ENCODE measurements at regions not wholly inside any gene's neighbourhood (a gene's known extent, or its start where the extent isn't known, plus 50 kb on each side); places are given as distances from the start of the nearest gene placed in this dataset.

DNA sequence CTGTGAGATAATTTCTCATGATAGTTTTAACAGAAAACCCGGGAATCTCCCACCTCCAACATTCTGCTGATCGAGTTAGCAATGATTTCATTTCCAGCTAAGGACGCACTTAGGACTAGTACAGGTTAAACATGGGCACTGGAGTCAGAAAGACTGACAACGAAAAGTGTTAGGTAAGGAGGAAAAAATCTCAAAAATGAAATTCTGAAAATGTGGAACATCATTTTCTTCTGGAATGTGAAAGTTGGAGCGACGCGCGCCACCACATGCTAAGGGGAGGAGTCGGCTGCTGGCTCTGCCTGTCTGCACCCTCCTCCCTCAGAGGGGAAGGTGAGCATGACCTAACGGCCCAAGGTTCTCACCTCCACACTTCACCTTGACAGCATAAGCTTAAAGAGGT, 221.6 kb upstream of the KCNG1 start:
- H3K27ac ChIP-seq (ENCODE audit: poor library complexity, severe bottlenecking) = no peak overlapping the region
- ATAC-seq (ENCODE audit: low read depth) (no peak), DNase-seq (ENCODE audit: low spot score) (no peak)
- no peaks in the 10 kb centered on the region for H3K9me3 ChIP-seq (ENCODE audit: severe bottlenecking)
- H3K4me3 ChIP-seq (ENCODE audit: severe bottlenecking) = no peak overlapping the region
- no peaks in the 10 kb centered on the region for H3K36me3 ChIP-seq (ENCODE audit: low read depth)
- H3K4me1 ChIP-seq (ENCODE audit: insufficient read depth, poor library complexity, severe bottlenecking) = no peaks in the 10 kb centered on the region
- no peak for TF ChIP-seq CTCF (IDR thresholded peaks at IDR 0.05; ENCODE audit: poor library complexity, severe bottlenecking)
- H3K27me3 ChIP-seq (ENCODE audit: insufficient read depth, poor library complexity, severe bottlenecking) = no peaks in the 10 kb centered on the region

GRCh38 chr20:51238675-51239305, 215.9 kb upstream of the KCNG1 start:
- no peak overlapping the region for H3K27ac ChIP-seq (ENCODE audit: poor library complexity, severe bottlenecking)
- no peaks in the 10 kb centered on the region for H3K9me3 ChIP-seq (ENCODE audit: severe bottlenecking)
- TF ChIP-seq CTCF (IDR thresholded peaks at IDR 0.05; ENCODE audit: poor library complexity, severe bottlenecking) = no peak
- H3K4me3 ChIP-seq (ENCODE audit: severe bottlenecking) = no peak overlapping the region
- H3K27me3 ChIP-seq (ENCODE audit: insufficient read depth, poor library complexity, severe bottlenecking) = no peaks in the 10 kb centered on the region
- DNase-seq (ENCODE audit: low spot score) (no peak), ATAC-seq (ENCODE audit: low read depth) (no peak)
- no peaks in the 10 kb centered on the region for H3K4me1 ChIP-seq (ENCODE audit: insufficient read depth, poor library complexity, severe bottlenecking)
- H3K36me3 ChIP-seq (ENCODE audit: low read depth) = no peaks in the 10 kb centered on the region

DNA sequence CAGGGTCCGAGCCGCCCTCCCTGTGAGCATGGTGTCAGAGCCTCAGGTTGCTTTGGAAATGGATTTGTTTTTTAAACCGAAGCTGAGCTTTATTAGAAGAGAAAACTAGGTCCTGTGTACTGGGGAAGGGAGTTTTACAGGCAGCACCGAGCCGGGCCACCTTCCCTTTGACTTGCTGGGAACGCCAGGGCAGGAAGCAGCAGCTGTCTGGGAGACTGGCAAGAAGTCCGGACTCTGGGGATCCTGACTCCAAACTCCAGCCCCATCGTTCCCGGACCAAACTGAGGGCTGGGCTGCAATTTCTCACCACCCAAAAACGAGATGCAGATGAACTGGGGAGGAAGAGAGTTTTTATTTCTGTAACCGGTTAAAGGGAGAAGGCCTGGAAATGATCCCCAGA, 214.9 kb upstream of the KCNG1 start:
- Histone ChIP-seq H3K9me3 (ENCODE audit: severe bottlenecking) (no peaks in the 10 kb centered on the region), H3K27ac (ENCODE audit: poor library complexity, severe bottlenecking) (no peak overlapping the region), H3K27me3 (ENCODE audit: insufficient read depth, poor library complexity, severe bottlenecking) (no peaks in the 10 kb centered on the region), H3K36me3 (ENCODE audit: low read depth) (no peaks in the 10 kb centered on the region), H3K4me1 (ENCODE audit: insufficient read depth, poor library complexity, severe bottlenecking) (no peaks in the 10 kb centered on the region), H3K4me3 (ENCODE audit: severe bottlenecking) (no peak overlapping the region)
- ATAC-seq (ENCODE audit: low read depth) (no peak), DNase-seq (ENCODE audit: low spot score) (no peak)
- no peak for TF ChIP-seq CTCF (IDR thresholded peaks at IDR 0.05; ENCODE audit: poor library complexity, severe bottlenecking)

GRCh38 chr20:51237278-51237677, 214.4 kb upstream of the KCNG1 start:
- H3K36me3 ChIP-seq (ENCODE audit: low read depth) = no peaks in the 10 kb centered on the region
- H3K4me1 ChIP-seq (ENCODE audit: insufficient read depth, poor library complexity, severe bottlenecking) = no peaks in the 10 kb centered on the region
- ATAC-seq (ENCODE audit: low read depth) = no peak; the same call in 2 of the 3 replicates
- no peaks in the 10 kb centered on the region for H3K9me3 ChIP-seq (ENCODE audit: severe bottlenecking)
- H3K4me3 ChIP-seq (ENCODE audit: severe bottlenecking) = no peak overlapping the region
- no peak overlapping the region for H3K27ac ChIP-seq (ENCODE audit: poor library complexity, severe bottlenecking)
- DNase-seq (ENCODE audit: low spot score) = no peak
- no peaks in the 10 kb centered on the region for H3K27me3 ChIP-seq (ENCODE audit: insufficient read depth, poor library complexity, severe bottlenecking)
- TF ChIP-seq CTCF (IDR thresholded peaks at IDR 0.05; ENCODE audit: poor library complexity, severe bottlenecking) = no peak

DNA sequence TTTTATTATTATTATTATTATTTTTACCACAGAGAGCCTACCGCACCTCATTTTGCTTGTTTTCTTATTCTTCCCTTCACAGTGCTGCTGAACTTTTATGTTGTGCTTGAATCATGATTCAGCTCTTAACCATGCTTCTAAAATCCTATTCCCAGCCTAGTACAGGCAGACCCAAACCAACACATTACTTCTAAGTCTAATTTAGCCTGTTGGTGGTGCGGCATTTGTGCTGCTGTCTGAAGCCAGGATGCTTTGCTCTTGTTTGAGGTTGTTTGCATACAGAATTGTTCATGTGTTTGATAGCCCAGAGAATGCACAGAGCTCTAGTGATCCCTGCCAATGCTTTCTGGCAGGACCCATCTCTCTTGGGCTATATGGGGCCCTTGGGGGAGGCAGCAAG, 213.5 kb upstream of the KCNG1 start:
- Histone ChIP-seq H3K9me3 (ENCODE audit: severe bottlenecking) (no peaks in the 10 kb centered on the region), H3K27me3 (ENCODE audit: insufficient read depth, poor library complexity, severe bottlenecking) (no peaks in the 10 kb centered on the region), H3K4me3 (ENCODE audit: severe bottlenecking) (no peak overlapping the region), H3K4me1 (ENCODE audit: insufficient read depth, poor library complexity, severe bottlenecking) (no peaks in the 10 kb centered on the region), H3K27ac (ENCODE audit: poor library complexity, severe bottlenecking) (no peak overlapping the region), H3K36me3 (ENCODE audit: low read depth) (no peaks in the 10 kb centered on the region)
- DNase-seq (ENCODE audit: low spot score) (no peak), ATAC-seq (ENCODE audit: low read depth) (no peak)
- TF ChIP-seq CTCF (IDR thresholded peaks at IDR 0.05; ENCODE audit: poor library complexity, severe bottlenecking) = no peak

Measured in RWPE2 (cell line).